ENCODE measurements at regions not wholly inside any gene's neighbourhood (a gene's known extent, or its start where the extent isn't known, plus 50 kb on each side); places are given as distances from the start of the nearest gene placed in this dataset.
A peak's percentile ranks its signal among the peaks of the same experiment; 100 is the strongest.

DNA sequence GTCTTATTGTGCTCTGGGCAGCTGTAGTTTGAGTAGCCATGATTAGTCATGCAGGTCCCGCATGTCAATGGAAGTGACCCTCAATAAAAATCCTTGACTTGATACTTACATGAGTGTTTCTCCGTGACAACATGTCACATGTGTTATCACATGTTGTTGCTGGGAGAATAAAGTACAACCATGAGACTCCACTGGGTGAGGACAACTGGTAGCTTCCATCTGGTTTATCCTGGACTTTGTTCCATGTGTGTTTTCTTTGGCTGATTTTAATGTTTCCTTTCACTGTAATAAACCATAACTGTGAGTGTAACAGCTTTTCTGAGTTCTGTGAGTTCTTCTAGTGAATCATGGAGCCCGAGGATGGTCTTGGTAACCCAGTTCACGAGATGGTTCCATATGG, 63.1 kb upstream of the NDN start:
- H3K36me3 Mint-ChIP-seq (ENCODE audit: low read depth), result no peaks in the 10 kb centered on the region
- no peaks in the 10 kb centered on the region for H3K27me3 Mint-ChIP-seq (ENCODE audit: low read depth)
- H3K4me3 Mint-ChIP-seq, result no peak overlapping the region
- peaks cover 13% of the 10 kb centered on the region for H3K9me3 Mint-ChIP-seq
- peak overlapping the region in 2 of 3 experiments; percentile 4 to 35 for H3K27ac Mint-ChIP-seq
- TF ChIP-seq CTCF (IDR thresholded peaks at IDR 0.05; ENCODE audit: unreplicated experiment in 3 of 3), result no peak
- H3K4me1 Mint-ChIP-seq, result no peaks in the 10 kb centered on the region

DNA sequence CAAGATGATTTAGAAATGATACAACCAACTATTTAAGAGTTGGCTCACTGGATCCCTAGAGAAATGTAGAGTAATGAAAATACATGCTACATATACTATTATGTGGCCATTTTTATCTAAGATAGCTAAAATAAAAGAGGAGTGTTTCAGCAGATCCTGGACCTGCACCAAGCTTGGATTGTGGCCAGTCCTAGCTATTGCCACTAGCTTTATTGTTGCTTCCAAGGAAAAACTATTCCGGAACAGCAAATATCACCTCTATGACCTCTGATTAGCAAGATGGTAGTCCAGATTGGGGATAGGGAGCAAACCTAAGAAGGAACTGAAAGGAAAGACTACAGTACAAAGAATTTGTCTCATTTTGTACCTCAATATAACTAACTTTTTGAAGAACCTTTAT, 63.7 kb upstream of the NDN start:
- Mint-ChIP-seq H3K9me3 (peaks cover 15% of the 10 kb centered on the region), H3K4me1 (no peaks in the 10 kb centered on the region), H3K27me3 (ENCODE audit: low read depth) (no peaks in the 10 kb centered on the region), H3K27ac (peak overlapping the region in 2 of 3 experiments; percentile 4 to 35), H3K36me3 (ENCODE audit: low read depth) (no peaks in the 10 kb centered on the region), H3K4me3 (no peak overlapping the region)
- TF ChIP-seq CTCF (IDR thresholded peaks at IDR 0.05; ENCODE audit: unreplicated experiment in 3 of 3), result no peak

- H3K9me3 Mint-ChIP-seq, result peaks cover 16% of the 10 kb centered on the region
- H3K27me3 Mint-ChIP-seq (ENCODE audit: low read depth), result no peaks in the 10 kb centered on the region
Measured at GRCh38 chr15:23753248-23753647, 66.1 kb upstream of the NDN start.

DNA sequence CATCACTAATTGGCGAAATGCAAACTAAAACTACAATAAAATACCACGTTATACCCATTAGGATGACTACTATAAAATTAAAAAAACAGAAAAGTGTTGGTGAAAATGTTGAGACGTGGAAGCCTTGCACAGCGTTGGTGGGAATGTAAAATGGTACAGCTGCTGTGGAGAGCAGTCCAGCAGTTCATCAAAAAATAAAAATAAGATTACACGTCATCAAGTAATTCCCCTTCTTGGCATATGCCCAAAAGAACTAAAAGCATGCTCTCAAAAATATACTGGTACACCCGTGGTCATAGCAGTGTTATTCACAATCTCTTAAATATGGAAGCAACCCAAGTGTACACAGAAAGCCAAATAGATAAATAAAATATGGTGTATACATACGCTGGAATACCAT, 71.8 kb upstream of the NDN start:
- no peaks in the 10 kb centered on the region for H3K27me3 Mint-ChIP-seq (ENCODE audit: low read depth)
- no peaks in the 10 kb centered on the region for H3K36me3 Mint-ChIP-seq (ENCODE audit: low read depth)
- H3K4me3 Mint-ChIP-seq, result no peak overlapping the region
- TF ChIP-seq CTCF (IDR thresholded peaks at IDR 0.05; ENCODE audit: unreplicated experiment in 3 of 3), result no peak
- peaks cover 4% of the 10 kb centered on the region for H3K4me1 Mint-ChIP-seq
- H3K9me3 Mint-ChIP-seq, result peaks cover 26% of the 10 kb centered on the region
- H3K27ac Mint-ChIP-seq, result no peak overlapping the region

More at GRCh38 chr15:23753248-23753647, 66.1 kb upstream of the NDN start:
- no peaks in the 10 kb centered on the region for H3K36me3 Mint-ChIP-seq (ENCODE audit: low read depth)
- no peak overlapping the region for H3K4me3 Mint-ChIP-seq
- H3K4me1 Mint-ChIP-seq, result no peaks in the 10 kb centered on the region
- no peak overlapping the region for H3K27ac Mint-ChIP-seq
- no peak for TF ChIP-seq CTCF (IDR thresholded peaks at IDR 0.05; ENCODE audit: unreplicated experiment in 3 of 3)

- H3K4me3 Mint-ChIP-seq, result no peak overlapping the region
- H3K36me3 Mint-ChIP-seq (ENCODE audit: low read depth), result no peaks in the 10 kb centered on the region
- TF ChIP-seq CTCF (IDR thresholded peaks at IDR 0.05; ENCODE audit: unreplicated experiment in 3 of 3), result no peak
- no peak overlapping the region for H3K27ac Mint-ChIP-seq
- peaks cover 4% of the 10 kb centered on the region for H3K4me1 Mint-ChIP-seq
- H3K9me3 Mint-ChIP-seq, result peaks cover 34% of the 10 kb centered on the region
- no peaks in the 10 kb centered on the region for H3K27me3 Mint-ChIP-seq (ENCODE audit: low read depth)
Measured at GRCh38 chr15:23760024-23760423, 72.9 kb upstream of the NDN start.

- H3K4me1 Mint-ChIP-seq, result peaks cover 4% of the 10 kb centered on the region
- peaks cover 38% of the 10 kb centered on the region for H3K9me3 Mint-ChIP-seq
- H3K27me3 Mint-ChIP-seq (ENCODE audit: low read depth), result no peaks in the 10 kb centered on the region
- TF ChIP-seq CTCF (IDR thresholded peaks at IDR 0.05; ENCODE audit: unreplicated experiment in 3 of 3), result no peak
- H3K4me3 Mint-ChIP-seq, result no peak overlapping the region
- H3K36me3 Mint-ChIP-seq (ENCODE audit: low read depth), result peaks cover 3% of the 10 kb centered on the region
- H3K27ac Mint-ChIP-seq, result no peak overlapping the region
Measured at GRCh38 chr15:23761386-23761785, 74.3 kb upstream of the NDN start.
